SK-N-SH (cell line): ENCODE measurements at regions not wholly inside any gene's neighbourhood (a gene's known extent, or its start where the extent isn't known, plus 50 kb on each side); places are given as distances from the start of the nearest gene placed in this dataset.

Experiments
- CTCF ChIA-PET: fragments of 300-600, 350-600 bp; formaldehyde crosslinking; extraction: SDS; loops from one replicate; lab custom pipeline; 2021; lab: Yijun Ruan, JAX
- POLR2A ChIA-PET: fragments of 350-600 bp; sonication (Branson Sonifier 250); formaldehyde crosslinking; extraction: SDS; loops from one replicate; lab custom pipeline; 2020; ENCODE audit warnings: antibody characterized with exemption, inconsistent platforms; lab: Yijun Ruan, JAX
- DNase-seq: peaks from one replicate; pipeline ENCODE4 v3.0.0; 2012
- H2AFZ ChIP-seq: fragments of 200-600 bp; sonication (generic); 2 replicates; pipeline ENCODE4 v1.8.1; 2016; ENCODE audit warnings: antibody characterized with exemption, mild to moderate bottlenecking, low read depth
- H3F3A ChIP-seq: fragments of 200-600 bp; sonication (generic); replicated peaks from 2 replicates; pipeline ENCODE3; 2016; ENCODE audit warnings: antibody characterized with exemption, mild to moderate bottlenecking; ENCODE audit not compliant: insufficient read depth
- H3K27ac ChIP-seq, 2 experiments: fragments of 200-500 bp in 1 of 2; fragments of 200-600 bp in 1 of 2; sonication (Bioruptor generic) in 1 of 2; sonication (generic), shearing (Covaris generic) in 1 of 2; 2 replicates each; pipeline versions ENCODE4 v1.5.1 to v1.6.1; 2014 to 2016; ENCODE audit warnings: low read depth in 2 of 2, inconsistent platforms in 1 of 2, low read length in 1 of 2, mild to moderate bottlenecking in 1 of 2, mixed read lengths in 1 of 2
- H3K27me3 ChIP-seq: fragments of 200-600 bp; sonication (generic), shearing (Covaris generic); 2 replicates; pipeline ENCODE4 v1.6.1; 2016; ENCODE audit warnings: mixed run types; ENCODE audit not compliant: insufficient read depth
- H3K36me3 ChIP-seq, 2 experiments: fragments of 200-500 bp in 1 of 2; fragments of 200-600 bp in 1 of 2; sonication (Bioruptor generic) in 1 of 2; sonication (generic) in 1 of 2; replicated peaks in 1 of 2; 2 replicates each; pipeline versions ENCODE3 to v1.5.1; 2014 to 2016; ENCODE audit warnings: low read length in 1 of 2, mild to moderate bottlenecking in 1 of 2; ENCODE audit not compliant: insufficient read depth in 2 of 2, control insufficient read depth in 1 of 2
- H3K4me1 ChIP-seq, 2 experiments: fragments of 200-500 bp in 1 of 2; fragments of 200-600 bp in 1 of 2; sonication (Bioruptor generic) in 1 of 2; sonication (generic), shearing (Covaris generic) in 1 of 2; 2 replicates each; pipeline versions ENCODE4 v1.5.1 to v1.6.1; 2014 to 2016; ENCODE audit warnings: low read depth in 1 of 2, low read length in 1 of 2, mixed run types in 1 of 2; ENCODE audit not compliant: insufficient read depth in 2 of 2, control insufficient read depth in 1 of 2
- H3K4me2 ChIP-seq: fragments of 200-600 bp; sonication (generic), shearing (Covaris generic); 2 replicates; pipeline ENCODE4 v1.6.1; 2017; ENCODE audit warnings: mixed run types
- H3K4me3 ChIP-seq, 2 experiments: fragments of 200-500 bp in 1 of 2; fragments of 200-600 bp in 1 of 2; sonication (Bioruptor generic) in 1 of 2; sonication (generic), shearing (Covaris generic) in 1 of 2; 2 replicates each; pipeline versions ENCODE4 v1.5.1 to v1.8.1; 2014 to 2016; ENCODE audit warnings: low read depth in 2 of 2, inconsistent platforms in 1 of 2, low read length in 1 of 2, mild to moderate bottlenecking in 1 of 2, mixed read lengths in 1 of 2, moderate library complexity in 1 of 2
- H3K79me2 ChIP-seq: fragments of 200-600 bp; sonication (generic); 2 replicates; pipeline ENCODE4 v1.8.1; 2017; ENCODE audit warnings: mild to moderate bottlenecking; ENCODE audit not compliant: insufficient read depth
- H3K9ac ChIP-seq: fragments of 200-600 bp; sonication (generic); 2 replicates; pipeline ENCODE4 v1.6.1; 2017; ENCODE audit warnings: mixed run types
- H3K9me2 ChIP-seq: fragments of 200-600 bp; sonication (generic); 2 replicates; pipeline ENCODE4 v1.6.1; 2017; ENCODE audit warnings: mixed run types
- H3K9me3 ChIP-seq: fragments of 200-600 bp; sonication (generic); 2 replicates; pipeline ENCODE4 v1.6.1; 2017; ENCODE audit warnings: mixed run types, mild to moderate bottlenecking, moderate library complexity
- H4K20me1 ChIP-seq: fragments of 200-600 bp; sonication (generic); 2 replicates; pipeline ENCODE4 v1.6.1; 2017; ENCODE audit warnings: mild to moderate bottlenecking, mixed run types; ENCODE audit not compliant: insufficient read depth
- CHD2 ChIP-seq: fragments of 150-350 bp; IDR thresholded peaks from 2 replicates; pipeline ENCODE4 v1.6.1; 2018; ENCODE audit warnings: low read length; ENCODE audit not compliant: partially characterized antibody
- CTCF ChIP-seq: fragments of 200-600 bp; sonication (generic); IDR thresholded peaks from 2 replicates; pipeline ENCODE4 v1.6.1; 2017; ENCODE audit warnings: antibody characterized with exemption, mild to moderate bottlenecking, moderate library complexity
- ELF1 ChIP-seq: IDR thresholded peaks from 2 replicates; pipeline ENCODE4 v1.4.0; 2012
- EP300 ChIP-seq, 2 experiments: IDR thresholded peaks; 2 replicates each; pipeline versions ENCODE4 v1.4.0 to v1.6.1; 2012; ENCODE audit warnings: borderline replicate concordance in 1 of 2, low read depth in 1 of 2, low read length in 1 of 2
- FOSL2 ChIP-seq: IDR thresholded peaks from 2 replicates; pipeline ENCODE4 v1.4.0; 2012; ENCODE audit warnings: low read depth, mild to moderate bottlenecking, moderate library complexity, borderline replicate concordance
- FOXJ3 ChIP-seq: sonication (generic); formaldehyde crosslinking; IDR thresholded peaks from 2 replicates; pipeline ENCODE4 v1.5.1; 2020; ENCODE audit warnings: mild to moderate bottlenecking, missing genetic modification reagents
- FOXM1 ChIP-seq: IDR thresholded peaks from 2 replicates; pipeline ENCODE4 v1.4.0; 2012; ENCODE audit warnings: low read depth, mild to moderate bottlenecking
- GABPA ChIP-seq: IDR thresholded peaks from 2 replicates; pipeline ENCODE4 v1.4.0; 2012; ENCODE audit warnings: low read depth, mild to moderate bottlenecking
- MXI1 ChIP-seq: IDR thresholded peaks from 2 replicates; pipeline ENCODE4 v1.6.1; 2012; ENCODE audit warnings: mild to moderate bottlenecking, low read depth, low read length, improper control_type of control experiment
- NRF1 ChIP-seq: IDR thresholded peaks from 2 replicates; pipeline ENCODE4 v1.6.1; 2012; ENCODE audit warnings: low read depth, mild to moderate bottlenecking, low read length
- PBX3 ChIP-seq: IDR thresholded peaks from 2 replicates; pipeline ENCODE4; 2012
- RAD21 ChIP-seq: IDR thresholded peaks from 2 replicates; pipeline ENCODE4 v1.6.1; 2012; ENCODE audit warnings: mild to moderate bottlenecking, low read length
- REST ChIP-seq: IDR thresholded peaks from 2 replicates; pipeline ENCODE4 v1.6.1; 2012; ENCODE audit warnings: mild to moderate bottlenecking, low read depth, low read length, moderate library complexity
- TCF12 ChIP-seq: IDR thresholded peaks from 2 replicates; pipeline ENCODE4 v1.4.0; 2012
- TEAD4 ChIP-seq: IDR thresholded peaks from 2 replicates; pipeline ENCODE4 v1.4.0; 2012; ENCODE audit warnings: mild to moderate bottlenecking, borderline replicate concordance; ENCODE audit not compliant: insufficient read depth
- USF2 ChIP-seq: fragments of 150-350 bp; IDR thresholded peaks from 2 replicates; pipeline ENCODE4 v1.6.1; 2017; ENCODE audit warnings: antibody characterized with exemption, low read length, low read depth, borderline replicate concordance
- YY1 ChIP-seq: IDR thresholded peaks from 2 replicates; pipeline ENCODE4 v1.4.0; 2012; ENCODE audit warnings: low read depth, mild to moderate bottlenecking
- WGBS: methylation state at CpG from one replicate; pipeline ENCODE4 v1.1.6; 2017; ENCODE audit warnings: low lambda C conversion rate; 5-methylcytosine and 5-hydroxymethylcytosine counted together

DNA sequence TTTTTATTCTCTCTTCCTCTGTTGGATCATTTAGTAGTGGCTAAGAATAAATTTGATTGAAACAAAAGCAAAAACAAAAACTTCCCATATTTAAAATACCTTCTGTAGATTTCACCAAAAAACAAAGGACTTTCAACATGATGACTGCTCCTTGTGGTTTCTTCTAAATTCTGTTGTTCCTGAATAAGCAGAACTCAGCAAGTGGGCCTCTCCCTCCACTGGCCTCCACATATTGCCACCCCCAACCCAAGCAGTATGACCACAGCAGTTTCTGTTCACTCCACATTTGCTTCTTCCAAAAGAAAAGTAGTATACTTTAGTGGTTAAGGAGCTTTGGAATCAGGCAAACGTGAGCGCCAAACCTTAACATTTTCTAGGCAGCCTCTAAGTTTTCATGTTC, 114.7 kb downstream of the COX18 start:
- POLR2A ChIA-PET = no interaction called here
- 75% methylated on average over 2 of the region's 2 CpGs for WGBS
- no peak for DNase-seq

More for the DNA sequence above, 114.7 kb downstream of the COX18 start:
- Histone ChIP-seq H4K20me1 (no peaks in the 10 kb centered on the region), H3K4me2 (no peak overlapping the region), H3K36me3 (no peaks in the 10 kb centered on the region), H3K27ac (no peak overlapping the region), H3K4me3 (no peak overlapping the region), H3K9me3 (no peaks in the 10 kb centered on the region), H3K27me3 (no peaks in the 10 kb centered on the region), H3F3A (peaks cover 14% of the 10 kb centered on the region), H3K79me2 (no peaks in the 10 kb centered on the region), H3K9me2 (no peaks in the 10 kb centered on the region), H2AFZ (no peak overlapping the region), H3K9ac (no peak overlapping the region), H3K4me1 (no peaks in the 10 kb centered on the region; a peak in 1 of 4 replicates)
- CTCF ChIA-PET = no interaction called here
- no peak for TF ChIP-seq ELF1
- TF ChIP-seq FOXJ3 (CRISPR knock-in tag) = no peak
- TF ChIP-seq PBX3 = no peak
- TF ChIP-seq FOXM1 = no peak
- TF ChIP-seq REST = no peak
- TF ChIP-seq FOSL2 = no peak
- no peak for TF ChIP-seq TCF12
- no peak for TF ChIP-seq CHD2
- TF ChIP-seq EP300 (IDR thresholded peaks at IDR 0.05; ENCODE audit: borderline replicate concordance in 1 of 2, low read depth in 1 of 2, low read length in 1 of 2) = no peak
- no peak for TF ChIP-seq GABPA
- TF ChIP-seq USF2 = no peak
- TF ChIP-seq TEAD4 = no peak
- no peak for TF ChIP-seq YY1
- TF ChIP-seq CTCF = no peak
- TF ChIP-seq MXI1 = no peak
- no peak for TF ChIP-seq NRF1
- TF ChIP-seq RAD21 = no peak
